MCF 10A (cell line): ENCODE measurements at regions not wholly inside any gene's neighbourhood (a gene's known extent, or its start where the extent isn't known, plus 50 kb on each side); places are given as distances from the start of the nearest gene placed in this dataset.

ENCODE experiments used
- BruUV-seq: library from RNA; stranded (reverse); fragments of 400-500 nt; replicated peaks from 2 replicates; lab custom pipeline; 2021; lab: Mats Ljungman, UMichigan
- CTCF ChIA-PET: fragments of 300-600 bp; sonication (Branson Sonifier 250); formaldehyde crosslinking; extraction: SDS; loops from one replicate; lab custom pipeline; 2021; ENCODE audit warnings: antibody characterized with exemption, inconsistent platforms; lab: Yijun Ruan, JAX
- POLR2A ChIA-PET: fragments of 300-600, 350-650 bp; sonication (Branson Sonifier 250); formaldehyde crosslinking; extraction: SDS; loops from one replicate; lab custom pipeline; 2020; ENCODE audit warnings: antibody characterized with exemption, inconsistent platforms; lab: Yijun Ruan, JAX
- DNase-seq: peaks from one replicate; pipeline ENCODE4 v3.0.0-alpha.2; 2018; ENCODE audit not compliant: unreplicated experiment
- H3K27ac Mint-ChIP-seq: one replicate; pipeline ENCODE4 v1.8.0; 2022; ENCODE audit warnings: mild to moderate bottlenecking, low read depth, mixed read lengths; ENCODE audit not compliant: unreplicated experiment
- H3K27me3 Mint-ChIP-seq: one replicate; pipeline ENCODE4 v1.8.0; 2022; ENCODE audit warnings: mixed read lengths; ENCODE audit not compliant: insufficient read depth, unreplicated experiment
- H3K36me3 Mint-ChIP-seq: one replicate; pipeline ENCODE4 v1.8.0; 2022; ENCODE audit warnings: mild to moderate bottlenecking, moderate library complexity, mixed read lengths; ENCODE audit not compliant: insufficient read depth, unreplicated experiment
- H3K4me1 Mint-ChIP-seq: one replicate; pipeline ENCODE4 v1.8.0; 2022; ENCODE audit warnings: mixed read lengths; ENCODE audit not compliant: insufficient read depth, unreplicated experiment
- H3K4me3 Mint-ChIP-seq: one replicate; pipeline ENCODE4 v1.8.0; 2022; ENCODE audit warnings: mild to moderate bottlenecking, moderate library complexity, mixed read lengths; ENCODE audit not compliant: unreplicated experiment
- H3K9me3 Mint-ChIP-seq: one replicate; pipeline ENCODE4 v1.8.0; 2022; ENCODE audit warnings: mixed read lengths; ENCODE audit not compliant: unreplicated experiment
- intact Hi-C: fragments of 100-400 bp; cut with micrococcal nuclease; formaldehyde crosslinking; loops from 2 replicates; pipeline ENCODE4 v1.14.1; 2022
- TF ChIP-seq, protein P1 (sequence below): fragments of 200-600 bp; IDR thresholded peaks from one replicate; pipeline ENCODE4 v1.8.0; 2022; ENCODE audit warnings: antibody characterized with exemption, mild to moderate bottlenecking; ENCODE audit not compliant: unreplicated experiment

DNA sequence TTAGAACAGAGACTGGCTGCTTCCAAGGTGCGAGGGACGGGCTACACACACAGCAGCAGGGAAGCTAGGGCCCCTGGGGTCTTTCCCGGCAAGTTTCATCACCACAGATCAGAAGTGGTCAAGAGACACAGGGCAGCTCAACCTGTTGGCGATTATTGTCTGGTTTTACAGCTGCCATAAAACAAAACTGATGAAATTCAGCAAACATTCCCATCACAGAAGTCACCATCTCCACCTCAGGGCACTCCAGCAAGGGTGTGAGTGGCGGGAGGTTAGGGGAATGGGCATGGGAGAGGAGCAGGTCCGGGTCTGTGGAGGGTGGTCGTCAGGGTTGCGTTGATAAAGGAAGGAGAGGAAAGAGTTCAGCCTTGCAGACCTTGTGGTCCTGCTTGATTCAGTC, 91.0 kb downstream of the PXDC1 start:
- Mint-ChIP-seq H3K27ac (no peak overlapping the region), H3K4me1 (no peaks in the 10 kb centered on the region), H3K27me3 (no peaks in the 10 kb centered on the region), H3K36me3 (no peaks in the 10 kb centered on the region), H3K9me3 (no peaks in the 10 kb centered on the region), H3K4me3 (no peak overlapping the region)
- BruUV-seq: no TSS peak
- TF ChIP-seq, protein P1, sequence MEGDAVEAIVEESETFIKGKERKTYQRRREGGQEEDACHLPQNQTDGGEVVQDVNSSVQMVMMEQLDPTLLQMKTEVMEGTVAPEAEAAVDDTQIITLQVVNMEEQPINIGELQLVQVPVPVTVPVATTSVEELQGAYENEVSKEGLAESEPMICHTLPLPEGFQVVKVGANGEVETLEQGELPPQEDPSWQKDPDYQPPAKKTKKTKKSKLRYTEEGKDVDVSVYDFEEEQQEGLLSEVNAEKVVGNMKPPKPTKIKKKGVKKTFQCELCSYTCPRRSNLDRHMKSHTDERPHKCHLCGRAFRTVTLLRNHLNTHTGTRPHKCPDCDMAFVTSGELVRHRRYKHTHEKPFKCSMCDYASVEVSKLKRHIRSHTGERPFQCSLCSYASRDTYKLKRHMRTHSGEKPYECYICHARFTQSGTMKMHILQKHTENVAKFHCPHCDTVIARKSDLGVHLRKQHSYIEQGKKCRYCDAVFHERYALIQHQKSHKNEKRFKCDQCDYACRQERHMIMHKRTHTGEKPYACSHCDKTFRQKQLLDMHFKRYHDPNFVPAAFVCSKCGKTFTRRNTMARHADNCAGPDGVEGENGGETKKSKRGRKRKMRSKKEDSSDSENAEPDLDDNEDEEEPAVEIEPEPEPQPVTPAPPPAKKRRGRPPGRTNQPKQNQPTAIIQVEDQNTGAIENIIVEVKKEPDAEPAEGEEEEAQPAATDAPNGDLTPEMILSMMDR: no peak
- intact Hi-C loops: no loop called here
- no peak for DNase-seq
- POLR2A ChIA-PET: interaction anchor here (0.9 kb wide), 1 partner anchor 41 kb away, joined by 3 read pairs; no protein-coding TSS in a partner anchor
- CTCF ChIA-PET: no interaction called here

DNA sequence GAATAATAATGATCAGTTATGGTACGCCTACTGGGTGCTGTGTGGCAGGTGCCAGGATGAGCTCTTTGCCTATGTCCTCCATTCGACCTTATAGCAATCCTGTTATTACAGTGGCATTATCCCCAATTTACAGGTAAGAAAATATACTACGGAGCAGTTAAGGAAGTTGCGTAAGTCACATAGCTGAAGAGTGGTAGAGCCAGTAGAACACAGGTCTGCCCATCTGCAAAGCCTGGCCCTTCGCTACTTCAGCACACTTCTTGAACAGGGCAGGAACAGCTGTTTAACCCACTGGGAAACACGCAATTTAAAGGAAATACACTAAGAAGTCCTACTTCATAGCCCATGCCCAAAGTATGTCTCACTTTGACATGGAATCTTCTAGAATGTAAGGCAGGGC, 91.8 kb downstream of the PXDC1 start:
- Mint-ChIP-seq H3K27ac (no peak overlapping the region), H3K4me1 (no peaks in the 10 kb centered on the region), H3K4me3 (no peak overlapping the region), H3K36me3 (peaks cover under 1% of the 10 kb centered on the region), H3K27me3 (no peaks in the 10 kb centered on the region), H3K9me3 (no peaks in the 10 kb centered on the region)
- intact Hi-C loops: no loop called here
- TF ChIP-seq, protein P1: no peak
- CTCF ChIA-PET: interaction anchor here (0.6 kb wide), 1 partner anchor 147 kb away, joined by 4 read pairs; no protein-coding TSS in a partner anchor
- BruUV-seq: no TSS peak
- POLR2A ChIA-PET: interaction anchor here (0.8 kb wide), 1 partner anchor 388 kb away, joined by 3 read pairs; no protein-coding TSS in a partner anchor
- DNase-seq: no peak

DNA sequence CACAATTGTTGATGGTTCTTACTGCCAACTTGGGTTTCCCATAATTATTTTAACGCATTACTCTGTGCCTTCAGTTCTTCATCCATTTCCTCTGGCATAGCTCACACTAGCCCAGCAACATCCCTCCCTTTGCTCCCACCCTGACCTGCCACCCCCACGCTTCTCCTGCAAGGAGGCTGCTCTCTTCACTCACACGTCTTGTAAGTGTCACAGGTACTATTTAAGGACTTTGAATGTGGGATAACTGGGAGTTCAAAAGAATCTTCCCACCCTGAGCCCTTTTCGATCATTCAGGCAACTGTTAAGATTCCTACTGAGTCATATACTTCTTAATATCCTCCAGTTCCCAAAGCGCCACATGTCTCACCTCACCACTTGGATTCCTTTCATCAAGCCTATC, 95.4 kb downstream of the PXDC1 start:
- BruUV-seq: no TSS peak
- no peak overlapping the region for H3K4me3 Mint-ChIP-seq
- H3K4me1 Mint-ChIP-seq: no peaks in the 10 kb centered on the region
- intact Hi-C loops: no loop called here
- no peaks in the 10 kb centered on the region for H3K9me3 Mint-ChIP-seq
- H3K27me3 Mint-ChIP-seq: no peaks in the 10 kb centered on the region
- no peak for DNase-seq
- ChIA-PET CTCF (interaction anchor here (1.2 kb wide), 1 partner anchor 22 kb away, joined by 3 read pairs; no protein-coding TSS in a partner anchor), POLR2A (no interaction called here)
- no peak overlapping the region for H3K27ac Mint-ChIP-seq
- TF ChIP-seq, protein P1: no peak
- H3K36me3 Mint-ChIP-seq: peaks cover 6% of the 10 kb centered on the region

DNA sequence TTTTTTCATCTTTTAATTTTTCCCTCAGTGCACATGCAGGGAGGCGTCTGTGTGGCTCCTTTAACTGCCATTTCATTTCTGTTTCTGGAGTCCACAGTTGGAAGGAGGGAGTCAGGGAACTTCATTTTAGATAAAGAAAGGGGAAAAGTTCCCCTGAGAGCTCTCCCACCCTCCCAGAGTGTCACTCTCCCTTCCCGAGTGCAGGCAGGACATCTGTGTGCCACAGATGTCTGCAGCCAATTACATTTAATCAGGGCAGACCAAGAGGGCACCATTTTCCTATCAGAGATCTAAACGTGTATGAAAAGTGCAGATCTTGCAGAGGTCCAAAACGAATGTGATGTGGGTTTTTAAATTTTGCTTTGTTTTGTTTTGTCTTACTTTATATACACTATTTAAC, 96.6 kb downstream of the PXDC1 start:
- H3K4me3 Mint-ChIP-seq: no peak overlapping the region
- POLR2A ChIA-PET: no interaction called here
- no peaks in the 10 kb centered on the region for H3K9me3 Mint-ChIP-seq
- intact Hi-C loops: no loop called here
- TF ChIP-seq, protein P1: no peak
- no peaks in the 10 kb centered on the region for H3K27me3 Mint-ChIP-seq
- no peak overlapping the region for H3K27ac Mint-ChIP-seq
- BruUV-seq: no TSS peak
- H3K36me3 Mint-ChIP-seq: peaks cover 6% of the 10 kb centered on the region
- CTCF ChIA-PET: interaction anchor here (1.2 kb wide), 1 partner anchor 23 kb away, joined by 3 read pairs; no protein-coding TSS in a partner anchor
- no peak for DNase-seq
- H3K4me1 Mint-ChIP-seq: no peaks in the 10 kb centered on the region
